ENCODE measurements at regions not wholly inside any gene's neighbourhood (a gene's known extent, or its start where the extent isn't known, plus 50 kb on each side); places are given as distances from the start of the nearest gene placed in this dataset.

GRCh38 chr15:36160351-36160750, 419.1 kb upstream of the CDIN1 start:
- TF ChIP-seq CTCF (IDR thresholded peaks at IDR 0.05) (no peak), POLR2A (IDR thresholded peaks at IDR 0.05) (no peak)

Data from esophagus squamous epithelium (tissue), 4 donors.